Muscle of leg (tissue), 3 donors: ENCODE measurements at regions not wholly inside any gene's neighbourhood (a gene's known extent, or its start where the extent isn't known, plus 50 kb on each side); places are given as distances from the start of the nearest gene placed in this dataset.

Source experiments
- DNase-seq: peaks from one replicate; pipeline ENCODE4 v3.0.0; 2013
- H3K27ac ChIP-seq: one replicate; pipeline ENCODE4 v1.5.1; 2013; ENCODE audit warnings: mild to moderate bottlenecking, low read length, control low read depth
- H3K27me3 ChIP-seq: one replicate; pipeline ENCODE4 v1.6.1; 2013; ENCODE audit warnings: low read length; ENCODE audit not compliant: control insufficient read depth, insufficient read depth
- H3K36me3 ChIP-seq: one replicate; pipeline ENCODE4 v1.6.1; 2013; ENCODE audit warnings: low read length; ENCODE audit not compliant: control insufficient read depth, insufficient read depth
- H3K4me1 ChIP-seq: one replicate; pipeline ENCODE4 v1.6.1; 2013; ENCODE audit warnings: low read length; ENCODE audit not compliant: control insufficient read depth, insufficient read depth
- H3K4me3 ChIP-seq: one replicate; pipeline ENCODE4 v1.5.1; 2013; ENCODE audit warnings: low read length, control low read depth
- H3K9me3 ChIP-seq: replicated peaks from 2 replicates; pipeline ENCODE4 v1.6.1; 2013; ENCODE audit warnings: low read depth, low read length; ENCODE audit not compliant: control insufficient read depth
- WGBS: methylation state at CpG from one replicate; pipeline ENCODE4 v1.1.5; 2013; ENCODE audit warnings: missing lambda C conversion rate; ENCODE audit not compliant: insufficient coverage; 5-methylcytosine and 5-hydroxymethylcytosine counted together

GRCh38 chr12:115543269-115543668 lies 734.2 kb downstream of the MED13L start:
- no peaks in the 10 kb centered on the region for H3K36me3 ChIP-seq
- no peaks in the 10 kb centered on the region for H3K27me3 ChIP-seq
- WGBS = no CpG with 5 or more reads among the region's 2 CpGs
- no peak overlapping the region for H3K27ac ChIP-seq
- H3K9me3 ChIP-seq = peaks cover 2% of the 10 kb centered on the region
- DNase-seq = no peak
- H3K4me1 ChIP-seq = no peaks in the 10 kb centered on the region
- H3K4me3 ChIP-seq = no peak overlapping the region

- Histone ChIP-seq H3K27ac (no peak overlapping the region), H3K27me3 (no peaks in the 10 kb centered on the region), H3K36me3 (no peaks in the 10 kb centered on the region), H3K4me1 (no peaks in the 10 kb centered on the region), H3K4me3 (no peak overlapping the region), H3K9me3 (peaks cover 2% of the 10 kb centered on the region)
- no peak for DNase-seq
- WGBS = 86% methylated on average over 5 of the region's 7 CpGs
Observed at GRCh38 chr12:115542656-115543055, 734.8 kb downstream of the MED13L start.

GRCh38 chr12:115541891-115542421 lies 735.5 kb downstream of the MED13L start:
- Histone ChIP-seq H3K27ac (no peak overlapping the region), H3K4me3 (no peak overlapping the region), H3K27me3 (no peaks in the 10 kb centered on the region), H3K4me1 (no peaks in the 10 kb centered on the region), H3K36me3 (no peaks in the 10 kb centered on the region), H3K9me3 (peaks cover 2% of the 10 kb centered on the region)
- peak; percentile 42 for DNase-seq
- no CpG with 5 or more reads among the region's 5 CpGs for WGBS

GRCh38 chr12:115528466-115528865 lies 749.0 kb downstream of the MED13L start:
- Histone ChIP-seq H3K9me3 (no peaks in the 10 kb centered on the region), H3K36me3 (no peaks in the 10 kb centered on the region), H3K27ac (no peak overlapping the region), H3K4me1 (no peaks in the 10 kb centered on the region), H3K27me3 (no peaks in the 10 kb centered on the region), H3K4me3 (no peak overlapping the region)
- no CpG with 5 or more reads among the region's 2 CpGs for WGBS
- DNase-seq = no peak

- Histone ChIP-seq H3K27me3 (no peaks in the 10 kb centered on the region), H3K4me1 (no peaks in the 10 kb centered on the region), H3K4me3 (no peak overlapping the region), H3K36me3 (no peaks in the 10 kb centered on the region), H3K9me3 (no peaks in the 10 kb centered on the region), H3K27ac (no peak overlapping the region)
- DNase-seq = peak; percentile 30
- WGBS = 22% methylated on average over 5 of the region's 8 CpGs
Observed at GRCh38 chr12:115521771-115522409, 755.6 kb downstream of the MED13L start.

GRCh38 chr12:115519887-115520286 lies 757.6 kb downstream of the MED13L start:
- no peak for DNase-seq
- no peaks in the 10 kb centered on the region for H3K9me3 ChIP-seq
- no peaks in the 10 kb centered on the region for H3K27me3 ChIP-seq
- no peaks in the 10 kb centered on the region for H3K36me3 ChIP-seq
- WGBS = no CpG with 5 or more reads among the region's 2 CpGs
- H3K4me3 ChIP-seq = no peak overlapping the region
- H3K27ac ChIP-seq = no peak overlapping the region
- no peaks in the 10 kb centered on the region for H3K4me1 ChIP-seq

GRCh38 chr12:115519359-115519758 lies 758.1 kb downstream of the MED13L start:
- Histone ChIP-seq H3K27ac (no peak overlapping the region), H3K36me3 (no peaks in the 10 kb centered on the region), H3K9me3 (no peaks in the 10 kb centered on the region), H3K4me1 (no peaks in the 10 kb centered on the region), H3K4me3 (no peak overlapping the region), H3K27me3 (no peaks in the 10 kb centered on the region)
- DNase-seq = no peak
- no CpG with 5 or more reads among the region's 1 CpG for whole genome bisulfite sequencing

- H3K4me3 ChIP-seq = no peak overlapping the region
- no peak overlapping the region for H3K27ac ChIP-seq
- no peaks in the 10 kb centered on the region for H3K27me3 ChIP-seq
- DNase-seq = no peak
- no peaks in the 10 kb centered on the region for H3K36me3 ChIP-seq
- no CpG with 5 or more reads among the region's 4 CpGs for WGBS
- H3K9me3 ChIP-seq = peaks cover 4% of the 10 kb centered on the region
- no peaks in the 10 kb centered on the region for H3K4me1 ChIP-seq
Observed at GRCh38 chr12:115517913-115518312, 759.6 kb downstream of the MED13L start.

GRCh38 chr12:115511986-115512711 lies 765.3 kb downstream of the MED13L start:
- Histone ChIP-seq H3K4me1 (peaks cover 4% of the 10 kb centered on the region), H3K36me3 (no peaks in the 10 kb centered on the region), H3K4me3 (no peak overlapping the region), H3K27ac (no peak overlapping the region), H3K27me3 (no peaks in the 10 kb centered on the region), H3K9me3 (peaks cover 5% of the 10 kb centered on the region)
- DNase-seq = no peak

GRCh38 chr12:115511305-115511704 lies 766.2 kb downstream of the MED13L start:
- H3K4me3 ChIP-seq = no peak overlapping the region
- H3K27me3 ChIP-seq = no peaks in the 10 kb centered on the region
- DNase-seq = no peak
- H3K27ac ChIP-seq = no peak overlapping the region
- no peaks in the 10 kb centered on the region for H3K36me3 ChIP-seq
- peaks cover 4% of the 10 kb centered on the region for H3K4me1 ChIP-seq
- peaks cover 5% of the 10 kb centered on the region for H3K9me3 ChIP-seq
- 70% methylated on average over 1 of the region's 2 CpGs for WGBS
